ENCODE measurements at regions not wholly inside any gene's neighbourhood (a gene's known extent, or its start where the extent isn't known, plus 50 kb on each side); places are given as distances from the start of the nearest gene placed in this dataset.

DNA sequence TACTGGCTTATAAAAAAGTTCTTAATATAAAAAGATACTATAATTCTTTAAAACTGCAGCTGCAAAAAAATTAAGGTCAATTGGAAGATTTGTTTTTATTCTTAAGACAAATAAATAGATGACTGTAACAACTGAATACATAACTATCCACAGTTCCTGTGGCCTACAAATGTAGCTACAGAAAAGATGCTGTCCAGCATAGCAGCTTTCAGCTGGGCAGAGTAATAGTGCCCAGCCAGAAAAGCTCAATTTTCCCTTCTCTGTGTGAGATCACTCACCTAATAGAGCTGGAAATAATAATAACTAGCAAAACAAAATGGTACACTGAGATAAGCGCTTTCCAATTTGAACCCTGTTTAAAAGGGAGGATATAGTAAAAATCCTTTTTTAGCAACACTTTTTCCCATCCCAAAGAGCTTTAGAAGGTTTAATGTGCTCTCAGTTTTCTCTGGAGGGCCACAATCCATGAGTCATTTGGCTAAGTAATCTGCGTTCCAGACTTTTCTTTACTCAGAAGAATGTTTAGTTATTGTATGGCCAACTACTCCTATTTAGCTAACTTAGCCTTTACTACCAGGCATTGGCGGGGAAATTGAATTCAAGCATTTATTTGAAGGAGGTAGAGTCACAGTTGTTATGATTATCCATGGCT lies 158.1 kb upstream of the SLC39A10 start:
- Histone ChIP-seq H3K27me3 (ENCODE audit: control insufficient read depth, insufficient read depth, low read length) (no peaks in the 10 kb centered on the region), H3K4me1 (ENCODE audit: control insufficient read depth, insufficient read depth, low read length) (no peaks in the 10 kb centered on the region)

GRCh38 chr2:195498176-195498575 lies 158.8 kb upstream of the SLC39A10 start:
- Histone ChIP-seq H3K9ac (ENCODE audit: low read length) (no peak overlapping the region), H3K27ac (ENCODE audit: low read depth, low read length) (no peak overlapping the region), H3K4me3 (ENCODE audit: low read length) (no peak overlapping the region), H3K27me3 (ENCODE audit: control insufficient read depth, insufficient read depth, low read length) (no peaks in the 10 kb centered on the region), H3K36me3 (ENCODE audit: control insufficient read depth, insufficient read depth, low read length) (no peaks in the 10 kb centered on the region), H3K4me1 (ENCODE audit: control insufficient read depth, insufficient read depth, low read length) (no peaks in the 10 kb centered on the region)

More for the DNA sequence above, 158.1 kb upstream of the SLC39A10 start:
- H3K4me3 ChIP-seq (ENCODE audit: low read length): no peak overlapping the region
- no peak overlapping the region for H3K9ac ChIP-seq (ENCODE audit: low read length)
- no peak overlapping the region for H3K27ac ChIP-seq (ENCODE audit: low read depth, low read length)
- H3K36me3 ChIP-seq (ENCODE audit: control insufficient read depth, insufficient read depth, low read length): no peaks in the 10 kb centered on the region

- no peak overlapping the region for H3K4me3 ChIP-seq (ENCODE audit: low read length)
- no peak overlapping the region for H3K9ac ChIP-seq (ENCODE audit: low read length)
- H3K27me3 ChIP-seq (ENCODE audit: control insufficient read depth, insufficient read depth, low read length): no peaks in the 10 kb centered on the region
- H3K4me1 ChIP-seq (ENCODE audit: control insufficient read depth, insufficient read depth, low read length): no peaks in the 10 kb centered on the region
- no peak overlapping the region for H3K27ac ChIP-seq (ENCODE audit: low read depth, low read length)
- H3K36me3 ChIP-seq (ENCODE audit: control insufficient read depth, insufficient read depth, low read length): no peaks in the 10 kb centered on the region
These were observed 160.0 kb upstream of the SLC39A10 start for GRCh38 chr2:195496991-195497390.

GRCh38 chr2:195495966-195496365 lies 161.1 kb upstream of the SLC39A10 start:
- no peaks in the 10 kb centered on the region for H3K36me3 ChIP-seq (ENCODE audit: control insufficient read depth, insufficient read depth, low read length)
- no peak overlapping the region for H3K4me3 ChIP-seq (ENCODE audit: low read length)
- no peaks in the 10 kb centered on the region for H3K4me1 ChIP-seq (ENCODE audit: control insufficient read depth, insufficient read depth, low read length)
- H3K9ac ChIP-seq (ENCODE audit: low read length): no peak overlapping the region
- no peak overlapping the region for H3K27ac ChIP-seq (ENCODE audit: low read depth, low read length)
- H3K27me3 ChIP-seq (ENCODE audit: control insufficient read depth, insufficient read depth, low read length): no peaks in the 10 kb centered on the region

DNA sequence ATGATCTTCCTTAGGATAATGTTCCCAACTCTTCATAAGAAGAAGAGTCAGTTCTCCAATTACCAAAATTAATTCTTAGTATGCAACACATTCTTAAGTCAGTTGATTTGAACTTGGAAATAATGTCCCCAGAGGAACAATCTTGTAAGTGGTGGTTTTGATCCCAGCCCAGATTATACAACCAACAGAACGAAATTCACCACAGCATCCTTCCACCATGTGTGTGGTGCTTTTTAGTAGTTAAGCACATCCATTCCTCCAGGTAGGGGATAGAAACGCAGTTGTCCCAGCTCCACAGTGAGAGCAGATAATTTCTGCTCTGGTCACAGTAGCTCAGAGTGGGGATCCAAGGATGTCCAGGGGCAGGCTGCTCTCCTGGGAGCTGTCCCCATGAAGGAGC lies 161.7 kb upstream of the SLC39A10 start:
- H3K4me1 ChIP-seq (ENCODE audit: control insufficient read depth, insufficient read depth, low read length): no peaks in the 10 kb centered on the region
- H3K9ac ChIP-seq (ENCODE audit: low read length): no peak overlapping the region
- no peak overlapping the region for H3K4me3 ChIP-seq (ENCODE audit: low read length)
- H3K36me3 ChIP-seq (ENCODE audit: control insufficient read depth, insufficient read depth, low read length): no peaks in the 10 kb centered on the region
- no peaks in the 10 kb centered on the region for H3K27me3 ChIP-seq (ENCODE audit: control insufficient read depth, insufficient read depth, low read length)
- no peak overlapping the region for H3K27ac ChIP-seq (ENCODE audit: low read depth, low read length)

DNA sequence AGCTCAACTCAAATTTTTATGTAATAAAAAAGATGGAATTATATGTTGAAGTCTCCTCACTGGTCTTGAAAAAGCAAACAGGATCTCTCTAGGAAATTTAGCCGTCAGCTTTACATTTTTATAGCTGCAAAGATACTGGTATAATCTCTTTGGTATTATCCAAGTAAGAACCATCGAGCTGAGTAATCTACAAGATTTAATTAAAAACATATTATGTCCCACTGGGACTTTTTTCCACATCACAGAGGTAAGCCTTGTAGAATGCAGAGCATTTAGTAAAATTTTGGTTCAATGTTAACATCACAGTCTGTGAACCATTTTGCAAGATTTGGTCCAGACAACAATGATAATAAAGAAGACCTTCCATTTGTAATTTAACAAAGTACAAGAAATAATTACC lies 162.6 kb upstream of the SLC39A10 start:
- Histone ChIP-seq H3K4me1 (ENCODE audit: control insufficient read depth, insufficient read depth, low read length) (no peaks in the 10 kb centered on the region), H3K9ac (ENCODE audit: low read length) (no peak overlapping the region), H3K36me3 (ENCODE audit: control insufficient read depth, insufficient read depth, low read length) (no peaks in the 10 kb centered on the region), H3K4me3 (ENCODE audit: low read length) (no peak overlapping the region), H3K27ac (ENCODE audit: low read depth, low read length) (no peak overlapping the region), H3K27me3 (ENCODE audit: control insufficient read depth, insufficient read depth, low read length) (no peaks in the 10 kb centered on the region)

DNA sequence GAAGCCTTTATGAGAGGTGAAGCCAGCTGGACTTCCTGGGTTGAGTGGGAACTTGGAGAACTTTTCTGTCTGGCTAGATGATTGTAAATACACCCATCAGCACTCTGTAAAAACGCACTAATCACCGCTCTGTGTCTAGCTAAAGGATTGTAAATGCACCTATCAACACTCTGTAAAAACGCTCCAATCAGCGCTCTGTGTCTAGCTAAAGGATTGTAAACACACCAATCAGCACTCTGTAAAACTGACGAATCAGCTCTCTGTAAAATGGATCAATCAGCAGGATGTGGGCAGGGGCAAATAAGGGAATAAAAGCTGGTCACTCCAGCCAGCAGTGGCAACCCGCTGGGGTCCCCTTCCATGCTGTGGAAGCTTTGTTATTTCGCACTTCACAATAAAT lies 163.6 kb upstream of the SLC39A10 start:
- H3K4me3 ChIP-seq (ENCODE audit: low read length): no peak overlapping the region
- no peak overlapping the region for H3K9ac ChIP-seq (ENCODE audit: low read length)
- no peaks in the 10 kb centered on the region for H3K27me3 ChIP-seq (ENCODE audit: control insufficient read depth, insufficient read depth, low read length)
- H3K27ac ChIP-seq (ENCODE audit: low read depth, low read length): no peak overlapping the region
- no peaks in the 10 kb centered on the region for H3K36me3 ChIP-seq (ENCODE audit: control insufficient read depth, insufficient read depth, low read length)
- no peaks in the 10 kb centered on the region for H3K4me1 ChIP-seq (ENCODE audit: control insufficient read depth, insufficient read depth, low read length)

DNA sequence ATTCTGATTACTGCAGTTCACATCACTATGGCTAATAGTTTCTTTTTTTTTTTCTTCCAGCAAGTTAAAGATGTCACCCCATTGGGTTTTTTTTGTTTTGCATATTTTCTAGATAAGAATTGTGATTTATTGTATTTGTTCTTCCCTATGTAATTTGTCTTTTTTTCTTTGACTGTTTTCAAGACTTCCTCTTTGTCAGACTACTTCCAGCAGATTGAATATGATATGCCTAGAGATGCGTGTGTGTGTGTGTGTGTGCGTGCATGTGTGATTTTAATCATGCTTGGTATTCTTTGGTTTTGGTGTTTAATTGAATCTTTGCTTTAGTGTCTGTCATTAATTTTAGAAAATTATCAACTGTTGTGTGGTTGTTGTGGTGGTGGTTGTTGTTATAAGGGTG lies 166.7 kb upstream of the SLC39A10 start:
- Histone ChIP-seq H3K9ac (ENCODE audit: low read length) (no peak overlapping the region), H3K4me1 (ENCODE audit: control insufficient read depth, insufficient read depth, low read length) (no peaks in the 10 kb centered on the region), H3K27ac (ENCODE audit: low read depth, low read length) (no peak overlapping the region), H3K27me3 (ENCODE audit: control insufficient read depth, insufficient read depth, low read length) (no peaks in the 10 kb centered on the region), H3K36me3 (ENCODE audit: control insufficient read depth, insufficient read depth, low read length) (no peaks in the 10 kb centered on the region), H3K4me3 (ENCODE audit: low read length) (no peak overlapping the region)

DNA sequence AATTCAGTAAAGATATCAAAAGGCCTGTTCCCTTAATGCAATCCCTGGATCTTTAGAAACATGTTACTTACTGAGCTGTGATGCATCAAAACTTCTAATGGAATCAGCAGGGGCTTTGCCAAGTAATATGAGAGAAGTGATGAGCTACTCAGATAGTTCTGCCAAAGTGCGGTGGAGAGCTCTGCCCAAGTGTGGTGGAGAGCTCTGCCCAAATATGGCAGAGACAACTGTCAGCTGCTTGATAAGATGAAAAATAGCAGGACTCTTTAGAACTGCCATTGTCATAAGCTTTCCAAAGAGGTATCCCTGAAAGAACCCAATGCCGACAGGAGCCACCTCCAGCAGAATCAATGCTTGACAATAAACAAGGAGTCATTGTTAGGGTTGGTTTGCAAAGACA lies 167.9 kb upstream of the SLC39A10 start:
- no peaks in the 10 kb centered on the region for H3K27me3 ChIP-seq (ENCODE audit: control insufficient read depth, insufficient read depth, low read length)

GRCh38 chr2:195488567-195488966 lies 168.5 kb upstream of the SLC39A10 start:
- no peaks in the 10 kb centered on the region for H3K4me1 ChIP-seq (ENCODE audit: control insufficient read depth, insufficient read depth, low read length)
- no peak overlapping the region for H3K9ac ChIP-seq (ENCODE audit: low read length)
- H3K4me3 ChIP-seq (ENCODE audit: low read length): no peak overlapping the region
- no peaks in the 10 kb centered on the region for H3K27me3 ChIP-seq (ENCODE audit: control insufficient read depth, insufficient read depth, low read length)
- H3K27ac ChIP-seq (ENCODE audit: low read depth, low read length): no peak overlapping the region
- no peaks in the 10 kb centered on the region for H3K36me3 ChIP-seq (ENCODE audit: control insufficient read depth, insufficient read depth, low read length)

More for the DNA sequence above, 167.9 kb upstream of the SLC39A10 start:
- Histone ChIP-seq H3K9ac (ENCODE audit: low read length) (no peak overlapping the region), H3K4me3 (ENCODE audit: low read length) (no peak overlapping the region), H3K4me1 (ENCODE audit: control insufficient read depth, insufficient read depth, low read length) (no peaks in the 10 kb centered on the region), H3K27ac (ENCODE audit: low read depth, low read length) (no peak overlapping the region), H3K36me3 (ENCODE audit: control insufficient read depth, insufficient read depth, low read length) (no peaks in the 10 kb centered on the region)

- H3K27ac ChIP-seq (ENCODE audit: low read depth, low read length): no peak overlapping the region
- no peaks in the 10 kb centered on the region for H3K27me3 ChIP-seq (ENCODE audit: control insufficient read depth, insufficient read depth, low read length)
- H3K9ac ChIP-seq (ENCODE audit: low read length): no peak overlapping the region
- H3K4me3 ChIP-seq (ENCODE audit: low read length): no peak overlapping the region
- H3K36me3 ChIP-seq (ENCODE audit: control insufficient read depth, insufficient read depth, low read length): no peaks in the 10 kb centered on the region
- no peaks in the 10 kb centered on the region for H3K4me1 ChIP-seq (ENCODE audit: control insufficient read depth, insufficient read depth, low read length)
These were observed 169.9 kb upstream of the SLC39A10 start for GRCh38 chr2:195486987-195487644.

DNA sequence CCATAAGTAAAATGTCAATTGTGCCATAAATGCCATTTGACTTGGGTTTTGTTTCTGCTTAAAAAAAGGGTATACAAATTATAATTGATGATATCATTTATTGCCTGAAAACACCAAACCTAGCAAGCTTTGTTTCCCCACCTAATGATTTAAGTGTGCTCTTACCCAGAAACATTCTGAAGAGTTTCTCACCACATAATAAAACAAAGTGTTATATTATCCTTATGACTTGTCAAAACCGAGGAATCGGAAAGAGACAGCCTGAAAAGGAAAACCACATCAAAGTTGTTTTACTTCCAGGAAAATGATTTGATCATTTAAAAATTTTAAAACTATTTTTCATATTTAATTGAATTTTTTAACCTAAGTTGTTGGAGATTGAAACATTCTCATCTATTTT lies 170.5 kb upstream of the SLC39A10 start:
- Histone ChIP-seq H3K9ac (ENCODE audit: low read length) (no peak overlapping the region), H3K4me3 (ENCODE audit: low read length) (no peak overlapping the region), H3K36me3 (ENCODE audit: control insufficient read depth, insufficient read depth, low read length) (no peaks in the 10 kb centered on the region), H3K4me1 (ENCODE audit: control insufficient read depth, insufficient read depth, low read length) (no peaks in the 10 kb centered on the region), H3K27ac (ENCODE audit: low read depth, low read length) (no peak overlapping the region), H3K27me3 (ENCODE audit: control insufficient read depth, insufficient read depth, low read length) (no peaks in the 10 kb centered on the region)

DNA sequence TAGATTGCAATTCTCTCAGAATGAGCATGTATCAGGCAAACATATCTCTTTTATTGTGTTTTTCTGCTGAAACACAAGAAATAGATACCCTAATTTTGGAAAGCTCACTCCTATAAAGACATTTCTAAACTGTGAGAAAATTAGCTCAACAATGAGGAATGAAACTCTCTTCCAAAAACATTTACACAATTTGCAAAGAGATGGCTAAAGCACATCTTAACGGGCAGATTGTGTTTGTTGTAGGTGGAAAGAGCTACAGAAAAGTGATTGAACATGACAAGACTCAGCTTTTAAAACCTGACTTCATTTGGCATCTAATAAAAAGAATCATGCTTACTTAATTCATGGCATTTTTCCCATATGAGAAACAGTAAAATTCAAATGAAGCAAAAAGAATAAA lies 175.0 kb upstream of the SLC39A10 start:
- no peaks in the 10 kb centered on the region for H3K4me1 ChIP-seq (ENCODE audit: control insufficient read depth, insufficient read depth, low read length)
- no peaks in the 10 kb centered on the region for H3K27me3 ChIP-seq (ENCODE audit: control insufficient read depth, insufficient read depth, low read length)
- no peak overlapping the region for H3K27ac ChIP-seq (ENCODE audit: low read depth, low read length)
- H3K36me3 ChIP-seq (ENCODE audit: control insufficient read depth, insufficient read depth, low read length): no peaks in the 10 kb centered on the region
- no peak overlapping the region for H3K4me3 ChIP-seq (ENCODE audit: low read length)
- H3K9ac ChIP-seq (ENCODE audit: low read length): no peak overlapping the region
